Astrocyte (in vitro differentiated cells and primary cell): ENCODE measurements at regions not wholly inside any gene's neighbourhood (a gene's known extent, or its start where the extent isn't known, plus 50 kb on each side); places are given as distances from the start of the nearest gene placed in this dataset.

ENCODE experiments used
- DNase-seq: peaks from one replicate; pipeline ENCODE4 v3.0.0-alpha.2; 2010; ENCODE audit warnings: low read depth
- FAIRE-seq: peaks from 2 replicates; lab custom pipeline; 2011; peaks lifted over from hg19 to GRCh38; lab: Jason Lieb, UNC
- H2AFZ ChIP-seq: 2 replicates; pipeline ENCODE4 v1.6.0; 2012; ENCODE audit warnings: low read depth, low read length, inconsistent platforms
- H3K27ac ChIP-seq: 2 replicates; pipeline ENCODE4 v1.5.1; 2011; ENCODE audit warnings: low read depth, low read length, inconsistent platforms
- H3K27me3 ChIP-seq: 2 replicates; pipeline ENCODE4 v1.6.0; 2011; ENCODE audit warnings: low read length, inconsistent platforms; ENCODE audit not compliant: insufficient read depth
- H3K36me3 ChIP-seq: 2 replicates; pipeline ENCODE4 v1.5.1; 2011; ENCODE audit warnings: low read length, inconsistent platforms; ENCODE audit not compliant: insufficient read depth
- H3K4me1 ChIP-seq: 2 replicates; pipeline ENCODE4 v1.5.1; 2011; ENCODE audit warnings: low read length, inconsistent platforms; ENCODE audit not compliant: insufficient read depth
- H3K4me2 ChIP-seq: 2 replicates; pipeline ENCODE4 v1.6.0; 2012; ENCODE audit warnings: low read length, inconsistent platforms
- H3K4me3 ChIP-seq: 2 replicates; pipeline ENCODE4 v1.5.1; 2011; ENCODE audit warnings: low read depth, mild to moderate bottlenecking, low read length, inconsistent platforms; ENCODE audit not compliant: insufficient read depth
- H3K79me2 ChIP-seq: 2 replicates; pipeline ENCODE4 v1.6.0; 2012; ENCODE audit warnings: mild to moderate bottlenecking, low read length, inconsistent platforms; ENCODE audit not compliant: insufficient read depth
- H3K9ac ChIP-seq: 2 replicates; pipeline ENCODE4 v1.6.0; 2012; ENCODE audit warnings: mild to moderate bottlenecking, low read length, inconsistent platforms
- H3K9me3 ChIP-seq: 2 replicates; pipeline ENCODE4 v1.5.1; 2012; ENCODE audit warnings: low read depth, mild to moderate bottlenecking, low read length, inconsistent platforms; ENCODE audit not compliant: insufficient read depth
- H4K20me1 ChIP-seq: 2 replicates; pipeline ENCODE4 v1.6.0; 2012; ENCODE audit warnings: low read length, inconsistent platforms; ENCODE audit not compliant: insufficient read depth
- H3K27ac Mint-ChIP-seq: one replicate; pipeline ENCODE4 v1.8.0; 2021; ENCODE audit warnings: mild to moderate bottlenecking, mixed read lengths; ENCODE audit not compliant: unreplicated experiment
- H3K27me3 Mint-ChIP-seq: one replicate; pipeline ENCODE4 v1.8.0; 2021; ENCODE audit warnings: low read depth, mixed read lengths; ENCODE audit not compliant: unreplicated experiment
- H3K36me3 Mint-ChIP-seq: one replicate; pipeline ENCODE4 v1.8.0; 2021; ENCODE audit warnings: low read depth, mixed read lengths; ENCODE audit not compliant: unreplicated experiment
- H3K4me1 Mint-ChIP-seq: one replicate; pipeline ENCODE4 v1.8.0; 2021; ENCODE audit warnings: low read depth, mixed read lengths; ENCODE audit not compliant: unreplicated experiment
- H3K4me3 Mint-ChIP-seq: one replicate; pipeline ENCODE4 v1.8.0; 2021; ENCODE audit warnings: mild to moderate bottlenecking, moderate library complexity, mixed read lengths; ENCODE audit not compliant: unreplicated experiment
- H3K9me3 Mint-ChIP-seq: one replicate; pipeline ENCODE4 v1.8.0; 2021; ENCODE audit warnings: mild to moderate bottlenecking, mixed read lengths; ENCODE audit not compliant: unreplicated experiment
- CTCF ChIP-seq: IDR thresholded peaks from 2 replicates; pipeline ENCODE4 v1.5.1; 2011; ENCODE audit warnings: low read depth, mild to moderate bottlenecking, inconsistent platforms, low read length, moderate library complexity; ENCODE audit not compliant: insufficient read depth
- EZH2 ChIP-seq: IDR thresholded peaks from 2 replicates; pipeline ENCODE4 v1.6.1; 2012; ENCODE audit warnings: mild to moderate bottlenecking, low read length, inconsistent platforms; ENCODE audit not compliant: insufficient read depth

- FAIRE-seq (no peak), DNase-seq (no peak)
- Histone ChIP-seq H3K4me3 (no peak overlapping the region), H3K36me3 (no peaks in the 10 kb centered on the region), H2AFZ (no peak overlapping the region), H3K27ac (no peak overlapping the region), H3K27me3 (no peaks in the 10 kb centered on the region), H4K20me1 (no peaks in the 10 kb centered on the region), H3K9ac (no peak overlapping the region), H3K4me1 (no peaks in the 10 kb centered on the region), H3K4me2 (no peak overlapping the region), H3K9me3 (no peaks in the 10 kb centered on the region), H3K79me2 (no peaks in the 10 kb centered on the region)
- no peak overlapping the region for H3K27ac Mint-ChIP-seq
- peaks cover 10% of the 10 kb centered on the region for H3K27me3 Mint-ChIP-seq
- no peaks in the 10 kb centered on the region for H3K9me3 Mint-ChIP-seq
- no peaks in the 10 kb centered on the region for H3K4me1 Mint-ChIP-seq
- no peak overlapping the region for H3K4me3 Mint-ChIP-seq
- no peak for TF ChIP-seq EZH2
- TF ChIP-seq CTCF = no peak
- no peaks in the 10 kb centered on the region for H3K36me3 Mint-ChIP-seq
These were observed 114.9 kb downstream of the KIF26A start for GRCh38 chr14:104253223-104253822.

- Histone ChIP-seq H4K20me1 (no peaks in the 10 kb centered on the region), H3K79me2 (no peaks in the 10 kb centered on the region), H3K9ac (no peak overlapping the region), H3K4me3 (no peak overlapping the region), H3K27ac (no peak overlapping the region), H3K36me3 (no peaks in the 10 kb centered on the region), H3K9me3 (no peaks in the 10 kb centered on the region), H3K27me3 (no peaks in the 10 kb centered on the region), H3K4me1 (no peaks in the 10 kb centered on the region), H3K4me2 (no peak overlapping the region), H2AFZ (no peak overlapping the region)
- Mint-ChIP-seq H3K27ac (no peak overlapping the region), H3K9me3 (no peaks in the 10 kb centered on the region), H3K4me1 (no peaks in the 10 kb centered on the region), H3K36me3 (no peaks in the 10 kb centered on the region), H3K27me3 (peaks cover 10% of the 10 kb centered on the region), H3K4me3 (no peak overlapping the region)
- DNase-seq = no peak
- TF ChIP-seq EZH2 (no peak), CTCF (no peak)
- FAIRE-seq = no peak
These were observed 115.5 kb downstream of the KIF26A start for GRCh38 chr14:104253901-104254353.

- Histone ChIP-seq H3K9me3 (no peaks in the 10 kb centered on the region), H3K27me3 (no peaks in the 10 kb centered on the region), H3K4me2 (no peak overlapping the region), H2AFZ (no peak overlapping the region), H3K27ac (no peak overlapping the region), H3K4me1 (no peaks in the 10 kb centered on the region), H3K9ac (no peak overlapping the region), H4K20me1 (no peaks in the 10 kb centered on the region), H3K36me3 (no peaks in the 10 kb centered on the region), H3K79me2 (no peaks in the 10 kb centered on the region), H3K4me3 (no peak overlapping the region)
- DNase-seq (no peak), FAIRE-seq (no peak)
- TF ChIP-seq CTCF (no peak), EZH2 (no peak)
- peaks cover 10% of the 10 kb centered on the region for H3K27me3 Mint-ChIP-seq
- H3K9me3 Mint-ChIP-seq = peaks cover 2% of the 10 kb centered on the region
- H3K27ac Mint-ChIP-seq = no peak overlapping the region
- no peaks in the 10 kb centered on the region for H3K4me1 Mint-ChIP-seq
- no peaks in the 10 kb centered on the region for H3K36me3 Mint-ChIP-seq
- H3K4me3 Mint-ChIP-seq = no peak overlapping the region
These were observed 116.5 kb downstream of the KIF26A start for GRCh38 chr14:104254735-104255400.
